Mesendoderm (in vitro differentiated cells): ENCODE measurements at regions not wholly inside any gene's neighbourhood (a gene's known extent, or its start where the extent isn't known, plus 50 kb on each side); places are given as distances from the start of the nearest gene placed in this dataset.

Experiments used
- DNase-seq: peaks from one replicate; pipeline ENCODE4 v3.0.0; 2013
- H2AK5ac ChIP-seq: 2 replicates; pipeline ENCODE4 v1.6.1; 2013; ENCODE audit warnings: low read length, inconsistent platforms
- H2BK120ac ChIP-seq: 2 replicates; pipeline ENCODE4 v1.6.1; 2013; ENCODE audit warnings: low read depth, mild to moderate bottlenecking, low read length, moderate library complexity, mixed read lengths
- H2BK15ac ChIP-seq: replicated peaks from 2 replicates; pipeline ENCODE4 v1.6.1; 2013; ENCODE audit warnings: low read depth, mild to moderate bottlenecking, moderate library complexity
- H2BK5ac ChIP-seq: 2 replicates; pipeline ENCODE4 v1.6.1; 2013; ENCODE audit warnings: low read length, inconsistent platforms
- H3K18ac ChIP-seq: 2 replicates; pipeline ENCODE4 v1.6.1; 2013; ENCODE audit warnings: mild to moderate bottlenecking, low read length, mixed read lengths
- H3K23ac ChIP-seq: one replicate; pipeline ENCODE4 v1.6.1; 2013; ENCODE audit warnings: low read length
- H3K27ac ChIP-seq: 2 replicates; pipeline ENCODE4 v1.5.1; 2013; ENCODE audit warnings: low read depth, mild to moderate bottlenecking, inconsistent platforms, low read length, moderate library complexity
- H3K27me3 ChIP-seq: 2 replicates; pipeline ENCODE4 v1.6.1; 2013; ENCODE audit warnings: low read length, control low read depth, mild to moderate bottlenecking, inconsistent platforms; ENCODE audit not compliant: insufficient read depth, poor library complexity
- H3K36me3 ChIP-seq: 2 replicates; pipeline ENCODE4 v1.6.1; 2013; ENCODE audit warnings: low read length, inconsistent platforms; ENCODE audit not compliant: control insufficient read depth, insufficient read depth
- H3K4ac ChIP-seq: one replicate; pipeline ENCODE4 v1.6.1; 2013; ENCODE audit warnings: low read depth, mild to moderate bottlenecking, low read length, moderate library complexity
- H3K4me1 ChIP-seq: 2 replicates; pipeline ENCODE4 v1.6.1; 2013; ENCODE audit warnings: low read depth, low read length, inconsistent platforms; ENCODE audit not compliant: control insufficient read depth
- H3K4me2 ChIP-seq: 2 replicates; pipeline ENCODE4 v1.6.1; 2013; ENCODE audit warnings: low read length
- H3K4me3 ChIP-seq: 2 replicates; pipeline ENCODE4 v1.5.1; 2013; ENCODE audit warnings: mild to moderate bottlenecking, low read length
- H3K56ac ChIP-seq: one replicate; pipeline ENCODE4 v1.6.1; 2013; ENCODE audit warnings: low read length
- H3K79me1 ChIP-seq: 2 replicates; pipeline ENCODE4 v1.6.1; 2013; ENCODE audit warnings: low read length, inconsistent platforms
- H3K79me2 ChIP-seq: 2 replicates; pipeline ENCODE4 v1.6.1; 2013; ENCODE audit warnings: mild to moderate bottlenecking, low read length; ENCODE audit not compliant: control insufficient read depth, insufficient read depth
- H3K9ac ChIP-seq: 2 replicates; pipeline ENCODE4 v1.6.1; 2013; ENCODE audit warnings: low read length, inconsistent platforms
- H4K5ac ChIP-seq: one replicate; pipeline ENCODE4 v1.6.1; 2013; ENCODE audit warnings: low read length
- H4K8ac ChIP-seq: one replicate; pipeline ENCODE4 v1.6.1; 2013; ENCODE audit warnings: low read depth, mild to moderate bottlenecking, control low read depth, low read length, moderate library complexity
- WGBS: extraction: QIAGEN DNeasy Blood & Tissue Kit; methylation state at CpG from one replicate; pipeline ENCODE4 v1.1.7; 2013; ENCODE audit warnings: low lambda C conversion rate, missing lambda C conversion rate; ENCODE audit not compliant: insufficient coverage; ENCODE audit errors: extremely low coverage; 5-methylcytosine and 5-hydroxymethylcytosine counted together

- no peak overlapping the region for H2BK120ac ChIP-seq
- no peak overlapping the region for H3K4me2 ChIP-seq
- H2BK5ac ChIP-seq = no peak overlapping the region
- H3K9ac ChIP-seq = no peak overlapping the region
- no peak overlapping the region for H2BK15ac ChIP-seq
- H3K36me3 ChIP-seq = no peaks in the 10 kb centered on the region
- H3K4ac ChIP-seq = no peak overlapping the region
- no CpG with 5 or more reads among the region's 7 CpGs for WGBS
- H3K56ac ChIP-seq = no peak overlapping the region
- no peak overlapping the region for H3K18ac ChIP-seq
- no peaks in the 10 kb centered on the region for H3K79me2 ChIP-seq
- no peak overlapping the region for H4K8ac ChIP-seq
- H3K27ac ChIP-seq = no peak overlapping the region
- no peak overlapping the region for H4K5ac ChIP-seq
- H3K23ac ChIP-seq = no peak overlapping the region
- no peaks in the 10 kb centered on the region for H3K4me1 ChIP-seq
- no peak overlapping the region for H3K4me3 ChIP-seq
- no peaks in the 10 kb centered on the region for H3K27me3 ChIP-seq
- no peaks in the 10 kb centered on the region for H3K79me1 ChIP-seq
- DNase-seq = no peak
- H2AK5ac ChIP-seq = no peak overlapping the region
Observed at GRCh38 chr12:76644950-76645349, 85.4 kb upstream of the OSBPL8 start.

GRCh38 chr12:76645934-76646333 is 86.4 kb upstream of the OSBPL8 start:
- no peak overlapping the region for H2BK5ac ChIP-seq
- H2BK120ac ChIP-seq = no peak overlapping the region
- no peak overlapping the region for H3K4me2 ChIP-seq
- H2AK5ac ChIP-seq = no peak overlapping the region
- no peak overlapping the region for H3K56ac ChIP-seq
- no peak overlapping the region for H4K5ac ChIP-seq
- no peaks in the 10 kb centered on the region for H3K27me3 ChIP-seq
- H3K27ac ChIP-seq = no peak overlapping the region
- H3K23ac ChIP-seq = no peak overlapping the region
- H3K79me2 ChIP-seq = no peaks in the 10 kb centered on the region
- no peaks in the 10 kb centered on the region for H3K4me1 ChIP-seq
- no peak overlapping the region for H4K8ac ChIP-seq
- H2BK15ac ChIP-seq = no peak overlapping the region
- H3K18ac ChIP-seq = no peak overlapping the region
- H3K4me3 ChIP-seq = no peak overlapping the region
- no peaks in the 10 kb centered on the region for H3K79me1 ChIP-seq
- no peak overlapping the region for H3K9ac ChIP-seq
- DNase-seq = no peak
- H3K36me3 ChIP-seq = no peaks in the 10 kb centered on the region
- no CpG with 5 or more reads among the region's 3 CpGs for WGBS
- no peak overlapping the region for H3K4ac ChIP-seq

- no peaks in the 10 kb centered on the region for H3K27me3 ChIP-seq
Observed at GRCh38 chr12:76646366-76646765, 86.8 kb upstream of the OSBPL8 start.

GRCh38 chr12:76649099-76649498 is 89.5 kb upstream of the OSBPL8 start:
- Histone ChIP-seq H3K27me3 (no peaks in the 10 kb centered on the region), H3K4me2 (no peak overlapping the region), H3K79me1 (no peaks in the 10 kb centered on the region), H3K18ac (no peak overlapping the region), H3K9ac (no peak overlapping the region), H3K56ac (no peak overlapping the region), H3K4ac (no peak overlapping the region), H2BK5ac (no peak overlapping the region), H3K27ac (no peak overlapping the region), H3K79me2 (no peaks in the 10 kb centered on the region), H3K36me3 (no peaks in the 10 kb centered on the region), H3K4me1 (no peaks in the 10 kb centered on the region), H4K8ac (no peak overlapping the region), H3K4me3 (no peak overlapping the region), H2BK15ac (no peak overlapping the region), H4K5ac (no peak overlapping the region), H2AK5ac (no peak overlapping the region), H3K23ac (no peak overlapping the region), H2BK120ac (no peak overlapping the region)
- no peak for DNase-seq
- WGBS = no CpG with 5 or more reads among the region's 5 CpGs

More at GRCh38 chr12:76646366-76646765, 86.8 kb upstream of the OSBPL8 start:
- whole genome bisulfite sequencing = no CpG with 5 or more reads among the region's 1 CpG
- Histone ChIP-seq H3K23ac (no peak overlapping the region), H2BK120ac (no peak overlapping the region), H3K9ac (no peak overlapping the region), H3K56ac (no peak overlapping the region), H3K4me3 (no peak overlapping the region), H3K4me1 (no peaks in the 10 kb centered on the region), H4K8ac (no peak overlapping the region), H3K36me3 (no peaks in the 10 kb centered on the region), H3K79me1 (no peaks in the 10 kb centered on the region), H2BK15ac (no peak overlapping the region), H2BK5ac (no peak overlapping the region), H4K5ac (no peak overlapping the region), H2AK5ac (no peak overlapping the region), H3K4ac (no peak overlapping the region), H3K4me2 (no peak overlapping the region), H3K18ac (no peak overlapping the region), H3K27ac (no peak overlapping the region), H3K79me2 (no peaks in the 10 kb centered on the region)
- no peak for DNase-seq

DNA sequence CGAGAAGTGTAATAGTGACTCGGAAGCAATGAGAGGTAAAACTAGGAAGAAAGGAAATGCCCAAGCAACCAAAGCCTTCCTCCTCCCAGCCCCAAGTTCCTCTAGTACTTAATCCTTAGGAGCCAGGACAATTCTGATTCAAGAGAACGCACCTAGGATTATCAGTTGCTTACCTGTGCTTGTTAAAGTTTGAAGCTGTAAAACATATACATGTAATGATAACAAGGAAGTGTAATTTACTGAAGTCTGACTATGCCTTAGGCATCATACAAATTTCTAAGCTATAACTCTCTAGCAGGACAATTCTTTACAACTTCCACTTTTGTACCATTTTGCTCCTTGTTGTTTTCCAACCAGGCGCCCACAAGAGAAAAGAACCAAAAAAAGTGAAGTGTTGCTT is 92.8 kb upstream of the OSBPL8 start:
- Histone ChIP-seq H3K79me1 (no peaks in the 10 kb centered on the region), H4K5ac (no peak overlapping the region), H3K18ac (no peak overlapping the region), H3K4me3 (no peak overlapping the region), H2BK120ac (no peak overlapping the region), H3K79me2 (no peaks in the 10 kb centered on the region), H4K8ac (no peak overlapping the region), H2BK5ac (no peak overlapping the region), H3K27ac (no peak overlapping the region), H3K4me1 (no peaks in the 10 kb centered on the region), H2BK15ac (no peak overlapping the region), H3K9ac (no peak overlapping the region), H3K36me3 (no peaks in the 10 kb centered on the region), H3K4ac (no peak overlapping the region), H3K56ac (no peak overlapping the region), H3K27me3 (no peaks in the 10 kb centered on the region), H2AK5ac (no peak overlapping the region), H3K23ac (no peak overlapping the region), H3K4me2 (no peak overlapping the region)
- DNase-seq = no peak
- no CpG with 5 or more reads among the region's 4 CpGs for WGBS

DNA sequence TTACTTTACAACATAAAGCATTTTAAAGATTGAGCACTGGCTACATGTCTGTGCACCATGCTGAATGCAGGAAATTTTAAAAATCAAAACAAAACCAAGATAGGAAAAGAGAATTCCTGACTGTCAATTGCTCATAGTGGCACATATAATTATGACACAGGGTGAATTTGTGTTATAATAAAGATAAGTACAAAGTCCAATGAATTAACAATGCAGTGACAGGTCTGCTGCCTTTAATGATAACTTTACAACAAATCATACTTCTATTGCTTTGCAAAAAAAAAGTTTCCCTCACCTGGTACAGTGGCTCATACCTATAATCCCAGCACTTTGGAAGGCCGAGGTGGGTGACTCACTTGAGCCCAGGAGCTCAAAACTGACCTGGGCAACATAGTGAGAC is 93.8 kb upstream of the OSBPL8 start:
- no CpG with 5 or more reads among the region's 1 CpG for WGBS
- Histone ChIP-seq H3K4ac (no peak overlapping the region), H2BK120ac (no peak overlapping the region), H3K27ac (no peak overlapping the region), H3K79me1 (no peaks in the 10 kb centered on the region), H2BK5ac (no peak overlapping the region), H2BK15ac (no peak overlapping the region), H2AK5ac (no peak overlapping the region), H3K36me3 (no peaks in the 10 kb centered on the region), H3K18ac (no peak overlapping the region), H3K79me2 (no peaks in the 10 kb centered on the region), H3K4me1 (no peaks in the 10 kb centered on the region), H4K5ac (no peak overlapping the region), H3K56ac (no peak overlapping the region), H3K9ac (no peak overlapping the region), H3K4me2 (no peak overlapping the region), H3K27me3 (no peaks in the 10 kb centered on the region), H3K4me3 (no peak overlapping the region), H4K8ac (no peak overlapping the region), H3K23ac (no peak overlapping the region)
- no peak for DNase-seq
